Liver (tissue), 8 donors: ENCODE measurements at regions not wholly inside any gene's neighbourhood (a gene's known extent, or its start where the extent isn't known, plus 50 kb on each side); places are given as distances from the start of the nearest gene placed in this dataset.

ENCODE experiments used
- DNase-seq: peaks from one replicate; pipeline ENCODE4 v3.0.0-alpha.2; 2017; ENCODE audit warnings: low spot score
- H3K27ac ChIP-seq, 2 donors: one replicate each; pipeline ENCODE4 v1.7.0; 2013; ENCODE audit warnings: inconsistent platforms in 2 of 2, low read length in 2 of 2, control low read depth in 1 of 2, low read depth in 1 of 2, mild to moderate bottlenecking in 1 of 2
- H3K27me3 ChIP-seq, 4 donors: one replicate each; pipeline versions ENCODE4 v1.6.1 to v1.7.0; 2013; ENCODE audit warnings: low read length in 3 of 4, inconsistent platforms in 1 of 4, mild to moderate bottlenecking in 1 of 4, moderate library complexity in 1 of 4; ENCODE audit not compliant: control insufficient read depth in 4 of 4, insufficient read depth in 4 of 4
- H3K36me3 ChIP-seq, 4 donors: one replicate each; pipeline versions ENCODE4 v1.6.1 to v1.7.0; 2013; ENCODE audit warnings: low read length in 3 of 4, mild to moderate bottlenecking in 3 of 4, low read depth in 1 of 4, moderate library complexity in 1 of 4; ENCODE audit not compliant: control insufficient read depth in 4 of 4, insufficient read depth in 3 of 4
- H3K4me1 ChIP-seq, 4 donors: one replicate each; pipeline versions ENCODE4 v1.6.1 to v1.7.0; 2013; ENCODE audit warnings: low read length in 3 of 4, mild to moderate bottlenecking in 3 of 4, moderate library complexity in 1 of 4; ENCODE audit not compliant: control insufficient read depth in 4 of 4, insufficient read depth in 4 of 4
- H3K4me3 ChIP-seq, 3 donors: one replicate each; pipeline versions ENCODE4 v1.6.1 to v1.7.0; 2013; ENCODE audit warnings: low read length in 3 of 3, control low read depth in 1 of 3, low read depth in 1 of 3, mild to moderate bottlenecking in 1 of 3
- H3K9ac ChIP-seq, 2 donors: one replicate each; pipeline ENCODE4 v1.7.0; 2013; ENCODE audit warnings: low read length in 2 of 2, mild to moderate bottlenecking in 2 of 2, moderate library complexity in 2 of 2, control low read depth in 1 of 2, low read depth in 1 of 2
- H3K9me3 ChIP-seq, 4 donors: one replicate each; pipeline versions ENCODE4 v1.6.1 to v1.7.0; 2013; ENCODE audit warnings: low read length in 3 of 4; ENCODE audit not compliant: control insufficient read depth in 4 of 4
- ATF3 ChIP-seq: IDR thresholded peaks from 2 replicates; pipeline ENCODE4 v1.6.1; 2016; ENCODE audit warnings: antibody characterized with exemption
- CTCF ChIP-seq: fragments of 150-350 bp; IDR thresholded peaks from 2 replicates; pipeline ENCODE4 v1.5.1; 2017; ENCODE audit warnings: improper control_type of control experiment, low read depth, low read length; ENCODE audit not compliant: missing input control
- FOXA1 ChIP-seq: IDR thresholded peaks from 2 replicates; pipeline ENCODE4 v1.6.1; 2016; ENCODE audit warnings: antibody characterized with exemption
- MAX ChIP-seq: IDR thresholded peaks from 2 replicates; pipeline ENCODE4 v1.6.1; 2016; ENCODE audit warnings: antibody characterized with exemption
- RAD21 ChIP-seq, 2 donors: IDR thresholded peaks; 2 replicates each; pipeline ENCODE4 v1.6.1; 2016; ENCODE audit warnings: antibody characterized with exemption in 2 of 2, mild to moderate bottlenecking in 2 of 2
- REST ChIP-seq: IDR thresholded peaks from 2 replicates; pipeline ENCODE4 v1.6.1; 2016; ENCODE audit warnings: antibody characterized with exemption, mild to moderate bottlenecking
- SP1 ChIP-seq: IDR thresholded peaks from 2 replicates; pipeline ENCODE4 v1.6.1; 2018; ENCODE audit warnings: antibody characterized with exemption, mild to moderate bottlenecking
- TAF1 ChIP-seq: conservative IDR thresholded peaks from 2 replicates; pipeline ENCODE4 v1.6.1; 2016; ENCODE audit warnings: antibody characterized with exemption, mild to moderate bottlenecking
- WGBS: extraction: QIAGEN DNeasy Blood & Tissue Kit; methylation state at CpG from one replicate; pipeline ENCODE4 v1.1.7; 2013; 5-methylcytosine and 5-hydroxymethylcytosine counted together
- donor health status: healthy.
- donor health status: healthy.
- donor health status: healthy.
- donor health status: healthy.
- donor health status: healthy.

- no peak for DNase-seq
- no peak overlapping the region for H3K4me3 ChIP-seq
- no peak for TF ChIP-seq REST
- peak; percentile 44 for TF ChIP-seq CTCF
- TF ChIP-seq RAD21 (IDR thresholded peaks at IDR 0.05) = peak; percentile 68 to 80
- no peak for TF ChIP-seq TAF1
- no peak for TF ChIP-seq SP1
- no peak for TF ChIP-seq MAX
- no peak for TF ChIP-seq ATF3
- no peak for TF ChIP-seq FOXA1
These were observed 770.2 kb upstream of the ALCAM start for GRCh38 chr3:104596551-104596950.

GRCh38 chr3:104598848-104599511, 767.7 kb upstream of the ALCAM start:
- 54% methylated on average over 6 of the region's 6 CpGs for WGBS
- Histone ChIP-seq H3K27ac (no peak overlapping the region), H3K9me3 (no peaks in the 10 kb centered on the region), H3K27me3 (no peaks in the 10 kb centered on the region), H3K36me3 (no peaks in the 10 kb centered on the region), H3K9ac (no peak overlapping the region), H3K4me3 (no peak overlapping the region), H3K4me1 (no peaks in the 10 kb centered on the region)
- no peak for DNase-seq
- TF ChIP-seq CTCF (no peak), RAD21 (IDR thresholded peaks at IDR 0.05) (no peak), MAX (no peak)

More at GRCh38 chr3:104596551-104596950, 770.2 kb upstream of the ALCAM start:
- Histone ChIP-seq H3K9ac (no peak overlapping the region), H3K36me3 (no peaks in the 10 kb centered on the region), H3K27ac (no peak overlapping the region), H3K27me3 (no peaks in the 10 kb centered on the region), H3K4me1 (no peaks in the 10 kb centered on the region), H3K9me3 (no peaks in the 10 kb centered on the region)
- 17% methylated on average over 2 of the region's 2 CpGs for WGBS
